Coronary artery (tissue), 2 donors: ENCODE measurements at regions not wholly inside any gene's neighbourhood (a gene's known extent, or its start where the extent isn't known, plus 50 kb on each side); places are given as distances from the start of the nearest gene placed in this dataset.
"Not testable (repeated sequence)": the region's sequence is repeated elsewhere in the genome, so short reads cannot be mapped to it uniquely, and the experiment has no call there.

Experiments used
- DNase-seq: peaks from one replicate; pipeline ENCODE4 v3.0.0-alpha.2; 2017; ENCODE audit warnings: low spot score
- H3K27ac ChIP-seq, 2 donors: fragments of 200-600 bp; sonication (generic); one replicate each; pipeline ENCODE4 v1.5.1; 2016 to 2019
- H3K4me3 ChIP-seq: fragments of 200-600 bp; sonication (generic); 2 replicates; pipeline ENCODE4 v1.5.1; 2016; ENCODE audit warnings: mild to moderate bottlenecking, moderate library complexity
- TF ChIP-seq, protein P1 (sequence below): fragments of 200-600 bp; sonication (generic); IDR thresholded peaks from one replicate; pipeline ENCODE4 v1.5.1; 2019; ENCODE audit warnings: antibody characterized with exemption

DNA sequence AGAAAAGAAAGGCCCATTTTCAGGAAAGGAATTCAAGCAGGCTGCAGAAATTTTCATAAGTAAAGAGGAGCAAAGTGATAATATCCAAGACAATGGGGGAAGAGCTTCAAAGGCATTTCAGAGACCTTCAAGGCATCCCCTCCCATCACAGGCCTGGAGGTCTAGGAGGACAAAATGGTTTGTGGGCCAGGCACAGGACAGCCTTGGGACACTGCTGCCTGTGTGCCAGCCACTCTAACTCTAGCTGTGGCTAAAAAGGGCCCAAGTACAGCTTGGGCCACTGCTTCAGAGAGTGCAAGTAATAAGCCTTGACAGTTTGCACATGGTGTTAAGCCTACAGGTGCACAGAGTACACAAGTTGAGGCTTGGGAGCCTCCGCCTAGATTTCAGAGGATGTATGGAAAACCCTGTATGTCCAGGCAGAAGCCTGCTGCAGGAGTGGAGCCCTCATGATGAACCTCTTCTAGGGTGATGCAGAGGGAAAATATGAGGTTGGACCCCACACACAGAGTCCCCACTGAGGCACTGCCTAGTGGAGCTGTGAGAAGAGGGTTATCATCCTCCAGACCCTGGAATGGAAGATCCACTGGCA lies 51.8 kb upstream of the ZSWIM5 start:
- Histone ChIP-seq H3K4me3 (no peak overlapping the region), H3K27ac (no peak overlapping the region)

DNA sequence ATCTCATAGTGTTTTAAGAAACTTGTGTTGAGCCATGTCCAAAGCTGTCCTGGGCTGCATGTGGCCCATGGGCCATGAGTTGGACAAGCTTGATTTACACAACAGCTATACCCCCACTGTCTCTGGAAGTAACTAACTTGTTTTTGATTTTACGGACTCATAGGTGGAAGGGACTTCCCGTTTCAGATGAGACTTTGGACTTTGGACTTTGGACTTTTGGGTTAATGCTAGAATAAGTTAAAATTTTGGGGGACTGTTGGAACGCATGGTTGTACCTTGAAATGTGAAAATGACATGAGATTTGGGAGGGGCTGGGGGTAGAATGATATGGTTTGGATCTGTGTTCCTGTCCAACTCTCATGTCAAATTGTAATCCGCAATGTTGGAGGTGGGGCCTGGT lies 52.6 kb upstream of the ZSWIM5 start:
- Histone ChIP-seq H3K27ac (no peak overlapping the region), H3K4me3 (no peak overlapping the region)
- no peak for DNase-seq
- TF ChIP-seq, protein P1, sequence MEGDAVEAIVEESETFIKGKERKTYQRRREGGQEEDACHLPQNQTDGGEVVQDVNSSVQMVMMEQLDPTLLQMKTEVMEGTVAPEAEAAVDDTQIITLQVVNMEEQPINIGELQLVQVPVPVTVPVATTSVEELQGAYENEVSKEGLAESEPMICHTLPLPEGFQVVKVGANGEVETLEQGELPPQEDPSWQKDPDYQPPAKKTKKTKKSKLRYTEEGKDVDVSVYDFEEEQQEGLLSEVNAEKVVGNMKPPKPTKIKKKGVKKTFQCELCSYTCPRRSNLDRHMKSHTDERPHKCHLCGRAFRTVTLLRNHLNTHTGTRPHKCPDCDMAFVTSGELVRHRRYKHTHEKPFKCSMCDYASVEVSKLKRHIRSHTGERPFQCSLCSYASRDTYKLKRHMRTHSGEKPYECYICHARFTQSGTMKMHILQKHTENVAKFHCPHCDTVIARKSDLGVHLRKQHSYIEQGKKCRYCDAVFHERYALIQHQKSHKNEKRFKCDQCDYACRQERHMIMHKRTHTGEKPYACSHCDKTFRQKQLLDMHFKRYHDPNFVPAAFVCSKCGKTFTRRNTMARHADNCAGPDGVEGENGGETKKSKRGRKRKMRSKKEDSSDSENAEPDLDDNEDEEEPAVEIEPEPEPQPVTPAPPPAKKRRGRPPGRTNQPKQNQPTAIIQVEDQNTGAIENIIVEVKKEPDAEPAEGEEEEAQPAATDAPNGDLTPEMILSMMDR, result no peak

More for the DNA sequence above, 51.8 kb upstream of the ZSWIM5 start:
- no peak for DNase-seq
- TF ChIP-seq, protein P1, result no peak

DNA sequence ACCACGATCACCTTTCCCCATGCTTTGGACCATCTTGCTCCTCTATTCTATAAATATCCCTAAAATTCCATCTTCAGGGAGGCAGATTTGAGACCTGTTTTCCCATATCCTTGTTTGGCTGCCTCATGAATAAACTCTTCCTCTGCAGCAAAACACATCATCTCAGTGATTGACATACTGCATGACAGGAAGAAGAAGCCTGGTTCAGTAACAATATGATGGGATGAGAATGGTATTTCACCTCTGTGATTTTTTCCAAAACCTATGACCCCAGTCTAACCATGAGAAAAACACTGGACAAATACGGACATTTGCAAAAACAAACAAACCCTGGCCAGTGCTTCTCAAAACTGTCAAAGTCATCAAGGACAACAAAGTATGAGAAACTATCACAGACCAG lies 53.8 kb upstream of the ZSWIM5 start:
- TF ChIP-seq, protein P1, result no peak
- Histone ChIP-seq H3K27ac (no peak overlapping the region), H3K4me3 (no peak overlapping the region)
- no peak for DNase-seq

DNA sequence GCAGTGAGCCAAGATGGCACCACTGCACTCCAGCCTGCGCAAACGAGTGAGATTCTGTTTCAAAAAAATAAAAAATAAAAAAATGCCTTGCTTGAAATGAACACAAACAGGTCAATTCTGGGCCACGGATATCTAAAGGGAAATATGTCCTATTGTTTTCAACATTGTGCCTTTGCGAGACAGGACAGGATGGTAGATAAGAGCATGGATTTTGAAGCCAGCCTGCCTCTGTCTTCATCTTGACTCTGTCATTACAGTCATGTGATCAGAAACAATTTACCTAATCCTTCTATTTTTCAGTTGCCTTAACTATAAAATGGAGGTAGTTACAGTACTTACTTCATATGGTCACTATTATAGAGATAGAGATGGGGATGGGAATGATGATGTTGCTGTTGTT lies 56.7 kb upstream of the ZSWIM5 start:
- DNase-seq, result no peak
- H3K27ac ChIP-seq, result no peak overlapping the region
- TF ChIP-seq, protein P1, result no peak
- H3K4me3 ChIP-seq, result no peak overlapping the region

DNA sequence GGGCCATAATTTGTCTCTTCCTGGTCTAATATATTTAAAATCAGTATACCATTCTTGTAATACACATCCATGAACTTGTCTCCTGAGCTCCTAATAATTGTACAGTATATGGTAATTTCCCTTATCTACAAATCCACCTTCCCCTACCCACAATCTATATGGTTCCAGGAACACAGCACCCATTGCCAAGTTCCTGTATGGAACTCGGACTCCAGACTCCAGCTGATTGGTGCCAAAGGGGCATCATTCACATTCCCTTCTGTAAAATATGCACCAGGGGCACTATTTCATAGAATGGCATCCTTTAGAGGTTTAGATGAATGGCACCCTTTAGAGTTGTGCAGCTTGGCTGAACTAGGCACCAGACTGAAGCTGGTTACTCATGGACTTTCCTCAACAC lies 58.8 kb upstream of the ZSWIM5 start:
- H3K4me3 ChIP-seq, result no peak overlapping the region
- TF ChIP-seq, protein P1, result no peak
- H3K27ac ChIP-seq, result no peak overlapping the region
- no peak for DNase-seq

DNA sequence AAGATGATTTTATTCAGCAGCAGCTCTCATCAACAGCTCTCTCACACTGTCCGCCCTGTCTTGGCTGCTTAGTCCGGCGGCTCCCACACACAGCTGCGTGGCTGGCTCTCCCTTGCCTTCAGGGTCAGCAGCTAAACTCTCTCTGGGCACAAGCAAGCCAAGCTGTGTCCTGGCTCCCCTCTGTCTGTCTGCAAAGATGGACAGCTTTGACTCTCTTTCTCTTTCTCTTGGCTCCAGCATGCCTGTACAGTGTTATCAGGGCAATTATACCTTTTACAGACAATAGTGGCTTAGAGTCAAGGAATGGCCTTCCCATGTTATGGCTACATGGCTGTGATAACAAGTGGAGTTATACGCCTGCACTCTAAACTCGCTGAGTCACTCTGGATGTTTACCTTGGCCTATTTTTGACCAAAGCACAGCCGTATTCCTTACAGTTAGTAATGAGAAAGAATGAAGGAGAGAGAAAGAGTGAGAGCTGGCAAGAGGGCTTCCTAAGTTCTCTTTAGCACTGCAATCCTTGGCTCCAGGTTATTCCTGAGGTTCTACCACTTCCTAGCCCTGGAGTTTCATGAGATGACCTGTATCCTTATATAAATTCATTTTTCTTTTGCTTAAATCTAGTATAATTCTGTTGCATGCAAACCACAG lies 59.9 kb upstream of the ZSWIM5 start:
- H3K4me3 ChIP-seq, result peak overlapping the region; percentile 9
- H3K27ac ChIP-seq, result peak overlapping the region; percentile 84 to 89
- TF ChIP-seq, protein P1, result no peak
- no peak for DNase-seq

DNA sequence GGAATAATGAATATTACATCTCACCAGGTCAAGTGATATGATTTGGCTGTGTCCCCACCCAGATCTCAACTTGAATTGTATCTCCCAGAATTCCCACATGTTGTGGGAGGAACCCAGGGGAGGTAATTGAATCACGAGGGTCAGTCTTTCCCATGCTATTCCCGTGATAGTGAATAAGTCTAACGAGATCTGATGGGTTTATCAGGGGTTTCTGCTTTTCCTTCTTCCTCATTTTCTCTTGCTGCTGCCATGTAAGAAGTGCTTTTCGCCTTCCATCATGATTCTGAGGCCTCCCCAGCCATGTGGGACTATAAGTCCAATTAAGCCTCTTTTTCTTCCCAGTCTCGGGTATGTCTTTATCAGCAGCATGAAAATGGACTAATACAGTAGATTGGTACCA lies 58.4 kb upstream of the HPDL start:
- not testable (repeated sequence) for H3K27ac ChIP-seq, DNase-seq, H3K4me3 ChIP-seq

DNA sequence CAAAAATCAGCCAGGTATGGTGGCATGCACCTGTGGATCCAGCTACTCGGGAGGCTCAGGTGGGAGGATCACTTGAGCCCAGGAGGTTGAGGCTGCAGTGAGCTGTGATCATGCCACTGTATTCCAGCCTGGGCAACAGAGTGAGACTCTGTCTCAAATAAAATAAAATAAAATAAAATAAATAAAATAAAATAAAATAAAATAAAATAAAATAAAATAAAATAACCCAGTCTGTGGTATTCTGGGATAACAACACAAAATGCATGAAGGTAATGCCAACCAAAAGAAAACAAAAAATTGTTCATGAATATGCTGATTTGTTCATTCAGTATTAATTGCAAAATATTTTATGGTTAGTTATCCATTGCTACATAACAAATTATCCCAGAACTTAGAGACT lies 54.4 kb upstream of the HPDL start:
- not testable (repeated sequence) for DNase-seq, H3K27ac ChIP-seq, H3K4me3 ChIP-seq
